ENCODE measurements at regions not wholly inside any gene's neighbourhood (a gene's known extent, or its start where the extent isn't known, plus 50 kb on each side); places are given as distances from the start of the nearest gene placed in this dataset.

DNA sequence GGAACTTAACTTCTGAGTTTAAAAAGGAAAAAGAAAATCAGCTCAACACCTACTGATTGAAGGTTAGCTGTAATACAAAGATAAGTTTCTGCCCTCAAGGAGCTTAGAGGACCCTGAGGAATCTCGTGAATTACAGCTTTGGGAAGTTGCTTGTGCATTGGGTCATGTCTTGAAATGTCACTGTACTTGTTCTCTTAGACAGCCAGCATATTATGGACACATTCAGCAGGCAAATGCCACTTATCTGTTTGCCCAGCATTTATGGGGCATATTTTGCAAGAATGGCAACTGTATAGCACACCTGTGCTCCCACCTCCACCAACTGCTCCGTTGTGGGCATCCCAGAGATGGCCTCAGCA lies 263.6 kb upstream of the CRY1 start:
- Histone ChIP-seq H3K4me3 (no peak overlapping the region), H3K9me3 (replicated peaks; ENCODE audit: control insufficient read depth, insufficient read depth, low read depth, low read length) (no peaks in the 10 kb centered on the region), H3K27ac (ENCODE audit: extremely low read depth, low read depth, low read length) (no peak overlapping the region), H3K9ac (ENCODE audit: insufficient read depth in 1 of 2, low read depth in 2 of 2, low read length in 2 of 2) (no peak overlapping the region), H2AFZ (ENCODE audit: low read depth, low read length) (no peak overlapping the region), H3K27me3 (ENCODE audit: control insufficient read depth in 2 of 2, insufficient read depth in 2 of 2, low read length in 2 of 2) (peaks cover 0 to 3% of the 10 kb centered on the region in 2 experiments; a peak in 2 of 5 replicates), H3K36me3 (ENCODE audit: control insufficient read depth, insufficient read depth, low read length) (no peaks in the 10 kb centered on the region), H3K9me1 (ENCODE audit: control insufficient read depth, insufficient read depth, low read length) (no peaks in the 10 kb centered on the region), H4K20me1 (replicated peaks; ENCODE audit: control insufficient read depth, insufficient read depth, low read length) (no peaks in the 10 kb centered on the region), H3K4me1 (replicated peaks in 1 of 2; ENCODE audit: control insufficient read depth in 2 of 2, insufficient read depth in 2 of 2, low read length in 2 of 2) (no peaks in the 10 kb centered on the region), H3K79me2 (ENCODE audit: control insufficient read depth, insufficient read depth, low read length) (no peaks in the 10 kb centered on the region), H3K4me2 (ENCODE audit: insufficient read depth, low read length) (no peak overlapping the region)
- WGBS (ENCODE audit: insufficient coverage, low coverage, missing lambda C conversion rate), result 5% methylated on average over 2 of the region's 2 CpGs
- no TSS peak for BruUV-seq (replicated peaks)
- TF ChIP-seq HNRNPH1 (optimal IDR thresholded peaks at IDR 0.05; ENCODE audit: low read depth, low read length) (no peak), SMAD2 (IDR thresholded peaks at IDR 0.05; ENCODE audit: low read depth, low read length) (no peak), PHB2 (IDR thresholded peaks at IDR 0.05; ENCODE audit: low read depth) (no peak), JUND (IDR thresholded peaks at IDR 0.05; ENCODE audit: borderline replicate concordance, low read depth, low read length) (no peak), JUND (tag; IDR thresholded peaks at IDR 0.05; ENCODE audit: borderline replicate concordance, low read depth, low read length) (no peak), ZNF589 (CRISPR knock-in tag; IDR thresholded peaks at IDR 0.05; ENCODE audit: low read depth) (no peak), ELF1 (tag; IDR thresholded peaks at IDR 0.05) (no peak), RNF2 (IDR thresholded peaks at IDR 0.05) (no peak)
- TF ChIP-seq, protein P1, sequence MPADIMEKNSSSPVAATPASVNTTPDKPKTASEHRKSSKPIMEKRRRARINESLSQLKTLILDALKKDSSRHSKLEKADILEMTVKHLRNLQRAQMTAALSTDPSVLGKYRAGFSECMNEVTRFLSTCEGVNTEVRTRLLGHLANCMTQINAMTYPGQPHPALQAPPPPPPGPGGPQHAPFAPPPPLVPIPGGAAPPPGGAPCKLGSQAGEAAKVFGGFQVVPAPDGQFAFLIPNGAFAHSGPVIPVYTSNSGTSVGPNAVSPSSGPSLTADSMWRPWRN (IDR thresholded peaks at IDR 0.05; ENCODE audit: low read depth), result no peak
- TF ChIP-seq, protein P2, sequence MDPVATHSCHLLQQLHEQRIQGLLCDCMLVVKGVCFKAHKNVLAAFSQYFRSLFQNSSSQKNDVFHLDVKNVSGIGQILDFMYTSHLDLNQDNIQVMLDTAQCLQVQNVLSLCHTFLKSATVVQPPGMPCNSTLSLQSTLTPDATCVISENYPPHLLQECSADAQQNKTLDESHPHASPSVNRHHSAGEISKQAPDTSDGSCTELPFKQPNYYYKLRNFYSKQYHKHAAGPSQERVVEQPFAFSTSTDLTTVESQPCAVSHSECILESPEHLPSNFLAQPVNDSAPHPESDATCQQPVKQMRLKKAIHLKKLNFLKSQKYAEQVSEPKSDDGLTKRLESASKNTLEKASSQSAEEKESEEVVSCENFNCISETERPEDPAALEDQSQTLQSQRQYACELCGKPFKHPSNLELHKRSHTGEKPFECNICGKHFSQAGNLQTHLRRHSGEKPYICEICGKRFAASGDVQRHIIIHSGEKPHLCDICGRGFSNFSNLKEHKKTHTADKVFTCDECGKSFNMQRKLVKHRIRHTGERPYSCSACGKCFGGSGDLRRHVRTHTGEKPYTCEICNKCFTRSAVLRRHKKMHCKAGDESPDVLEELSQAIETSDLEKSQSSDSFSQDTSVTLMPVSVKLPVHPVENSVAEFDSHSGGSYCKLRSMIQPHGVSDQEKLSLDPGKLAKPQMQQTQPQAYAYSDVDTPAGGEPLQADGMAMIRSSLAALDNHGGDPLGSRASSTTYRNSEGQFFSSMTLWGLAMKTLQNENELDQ (CRISPR knock-in tag; IDR thresholded peaks at IDR 0.05; ENCODE audit: borderline replicate concordance), result no peak
- ATAC-seq, result no peak
- POLR2A ChIA-PET, result no interaction called here
- in situ Hi-C loops (cut with MboI), result no loop called here
- CTCF ChIA-PET (ENCODE audit: low intra/inter-chr PET ratio), result no interaction called here
- DNase-seq (ENCODE audit: extremely low read depth in 1 of 4, low spot score in 3 of 4), result no peak
- FAIRE-seq, result no peak
- intact Hi-C loops (cut with micrococcal nuclease), result no loop called here
